GM21526 (cell line): ENCODE measurements at regions not wholly inside any gene's neighbourhood (a gene's known extent, or its start where the extent isn't known, plus 50 kb on each side); places are given as distances from the start of the nearest gene placed in this dataset.

Source experiments
- ATAC-seq: cut with Tn5 transposase; IDR thresholded peaks from one replicate; pipeline ENCODE4 v1.9.1; 2021; ENCODE audit warnings: moderate library complexity; ENCODE audit not compliant: unreplicated experiment, low FRiP score

DNA sequence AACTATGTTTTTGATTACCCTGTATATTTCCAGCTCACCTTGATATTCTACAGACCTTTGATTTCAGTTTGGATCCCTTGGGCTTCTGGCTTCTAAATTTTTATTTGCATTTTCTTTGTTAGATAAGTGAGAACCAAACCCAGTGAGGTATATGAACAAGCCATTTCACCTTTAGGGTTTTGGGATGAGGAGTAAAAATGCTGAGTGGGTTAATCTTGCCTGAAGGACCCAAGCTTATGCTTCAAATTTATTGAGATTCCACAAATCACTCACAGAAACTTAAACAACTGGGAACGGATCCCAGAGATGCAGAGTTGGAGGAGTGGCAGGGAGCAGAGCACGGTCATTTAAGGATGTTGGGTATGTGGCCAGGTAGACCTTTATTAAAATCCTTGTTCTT lies 263.3 kb upstream of the BMP2 start:
- ATAC-seq: no peak

DNA sequence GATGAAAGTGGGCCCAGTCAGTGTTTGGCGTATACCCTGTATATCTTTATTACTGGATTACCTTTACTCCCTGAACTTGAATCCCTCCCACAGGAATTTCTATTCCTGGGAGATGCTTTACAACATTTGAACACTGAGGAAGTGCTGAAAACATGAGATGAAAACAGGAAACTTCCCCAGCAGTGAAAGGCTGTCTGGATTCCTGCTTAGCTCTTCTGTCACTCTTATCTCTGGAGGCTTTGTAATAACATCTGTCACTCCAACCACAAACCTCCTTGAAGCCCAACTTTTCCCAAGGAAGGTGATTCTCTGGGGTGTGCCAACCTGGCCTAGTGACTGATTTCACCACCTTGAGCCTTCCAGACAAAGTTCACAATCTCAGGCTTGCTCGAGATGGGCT lies 264.5 kb upstream of the BMP2 start:
- no peak for ATAC-seq

DNA sequence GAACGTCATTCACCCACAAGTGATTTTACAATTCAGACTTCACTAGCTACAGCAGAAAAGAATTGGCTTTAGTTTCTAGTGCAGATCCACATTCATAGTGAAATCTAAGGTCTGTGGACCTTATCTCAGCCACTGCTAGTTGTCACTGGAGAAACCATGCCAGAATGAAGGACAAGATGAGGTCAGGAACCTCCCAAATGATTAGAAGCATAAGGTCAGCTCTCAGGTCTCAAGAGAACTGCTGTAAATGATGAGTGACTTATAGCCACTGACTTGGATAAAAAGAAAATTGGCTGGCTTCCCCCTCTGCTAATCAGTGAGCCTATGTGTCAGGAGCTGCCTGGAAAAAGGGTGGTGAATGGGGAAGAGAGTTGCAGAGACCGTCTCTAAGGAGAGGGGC lies 265.3 kb upstream of the BMP2 start:
- no peak for ATAC-seq

DNA sequence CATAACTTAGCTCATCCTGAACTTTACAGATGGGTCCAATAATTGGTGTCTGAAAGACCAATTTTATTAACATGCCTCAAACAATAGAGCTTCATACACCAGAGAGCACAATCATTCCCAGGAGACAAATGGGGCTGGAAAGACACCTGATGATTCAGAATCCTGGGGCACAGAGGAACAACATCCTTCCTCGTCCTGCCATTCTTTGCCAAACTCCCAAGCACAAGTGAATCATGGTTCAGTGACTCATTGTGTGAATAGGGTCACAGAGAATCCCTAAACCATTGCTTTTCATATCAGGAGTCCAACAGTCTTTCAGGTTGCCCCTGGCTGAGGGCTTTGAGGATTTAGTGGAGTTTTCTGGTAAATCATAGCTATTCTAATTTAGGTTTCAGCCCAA lies 266.4 kb upstream of the BMP2 start:
- ATAC-seq: no peak

DNA sequence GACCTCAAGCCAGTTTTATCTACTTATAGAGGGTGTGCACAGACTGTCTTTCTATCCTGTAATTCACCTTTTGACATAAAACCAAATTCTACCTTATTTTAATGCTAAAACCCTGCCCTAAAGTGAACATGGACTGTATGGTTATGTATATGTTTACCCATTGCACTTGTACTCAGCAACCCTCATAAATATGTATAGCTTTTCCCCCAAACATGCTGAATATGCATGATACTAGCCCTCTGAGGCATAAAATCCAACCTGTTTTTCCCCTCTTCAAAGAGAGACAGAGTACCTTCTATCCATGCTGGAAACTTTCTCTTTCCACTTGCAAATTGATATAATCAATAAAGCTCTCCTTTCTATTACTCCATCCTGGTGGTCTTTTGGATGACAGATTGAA lies 267.9 kb upstream of the BMP2 start:
- ATAC-seq: no peak

DNA sequence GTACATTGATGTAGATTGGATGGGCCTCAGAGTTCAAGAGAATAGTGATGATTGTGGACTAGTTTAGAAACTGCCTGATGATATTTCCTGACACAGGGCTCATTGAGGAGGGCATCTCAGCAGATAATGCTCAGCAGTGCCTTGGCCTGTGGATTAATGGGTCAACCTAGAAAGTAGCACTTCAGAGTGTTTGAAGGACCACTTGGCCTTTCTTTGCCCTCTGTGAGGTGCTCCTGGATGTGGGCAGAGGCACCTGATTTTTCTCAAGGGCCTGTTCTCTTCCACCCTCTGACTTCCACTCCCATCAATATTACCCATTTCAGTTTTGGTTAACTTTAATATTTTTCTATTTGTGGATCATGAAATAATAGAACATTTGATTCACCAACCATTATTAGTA lies 270.6 kb upstream of the BMP2 start:
- no peak for ATAC-seq

DNA sequence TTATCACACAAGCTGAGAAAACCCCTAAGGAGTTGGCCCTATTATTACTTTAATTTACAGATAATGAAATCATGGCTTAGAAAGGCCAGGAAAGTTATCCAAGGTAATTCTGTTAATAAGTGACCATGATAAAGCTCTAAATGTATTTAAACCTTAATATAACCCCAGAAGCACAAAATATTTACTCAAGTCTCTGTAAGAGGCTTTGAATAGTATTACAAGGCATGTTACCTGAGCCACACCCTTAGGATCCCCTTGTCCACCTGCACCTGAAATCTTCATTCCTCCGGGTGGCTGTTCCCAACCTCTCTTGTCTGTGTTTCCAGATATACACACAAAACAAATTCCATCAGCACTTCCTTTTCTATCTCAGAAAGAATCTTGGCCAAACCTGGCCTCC lies 271.6 kb upstream of the BMP2 start:
- ATAC-seq: no peak

DNA sequence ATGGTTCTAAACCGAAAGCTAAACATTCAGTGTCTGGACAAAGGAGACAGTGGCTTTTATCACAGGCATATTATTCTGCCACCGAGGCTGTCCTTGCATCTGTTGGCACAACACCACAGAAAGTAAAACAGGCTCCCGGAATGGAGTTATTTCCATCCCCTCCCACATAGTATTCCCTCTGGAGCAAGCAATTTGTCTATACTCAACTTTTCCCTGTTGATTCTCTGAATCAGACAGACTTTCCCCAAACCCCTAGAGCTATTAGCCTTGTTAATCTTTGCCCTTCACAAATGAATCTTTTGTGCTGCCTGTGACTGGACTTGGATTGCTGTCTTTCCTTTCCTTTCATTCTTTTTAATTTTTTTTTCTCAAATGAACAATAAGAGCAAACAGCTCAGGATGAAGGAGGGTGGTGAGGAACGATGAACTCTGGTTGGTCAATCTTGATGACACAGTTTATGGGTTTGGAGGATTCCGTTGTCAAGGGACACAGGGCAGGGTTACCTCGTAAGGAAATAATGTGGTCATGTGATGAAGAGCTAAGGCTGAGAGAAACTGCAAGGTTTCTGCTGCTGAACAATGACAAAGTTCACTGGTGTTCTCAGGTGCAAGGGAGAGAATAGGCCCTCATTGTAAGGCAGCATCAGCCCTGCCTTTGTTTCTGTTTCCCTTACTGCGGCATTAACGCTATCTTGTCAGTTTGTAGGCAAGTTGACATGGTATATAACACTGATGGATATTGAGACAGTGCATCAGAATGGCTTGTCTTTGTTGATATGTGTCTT lies 275.0 kb upstream of the BMP2 start:
- ATAC-seq: no peak

DNA sequence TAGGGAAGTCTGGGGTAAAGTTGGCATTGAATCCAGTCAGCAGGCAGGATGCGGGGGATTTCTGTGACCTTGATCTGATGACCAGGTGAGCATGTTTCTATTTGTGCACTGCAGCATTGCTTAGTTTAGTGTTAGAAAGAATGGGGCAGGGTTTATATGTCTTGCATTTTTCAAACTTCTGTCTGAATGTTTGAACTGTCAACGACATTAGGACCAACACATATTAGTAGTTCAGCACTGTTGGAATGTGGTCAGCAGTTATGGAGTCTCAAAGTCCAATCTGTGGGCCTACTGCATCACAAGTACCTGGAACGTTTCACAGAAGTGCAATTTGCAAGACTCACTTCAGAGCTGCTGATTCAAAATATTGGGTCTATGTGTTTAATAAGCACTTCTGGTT lies 276.6 kb upstream of the BMP2 start:
- no peak for ATAC-seq

DNA sequence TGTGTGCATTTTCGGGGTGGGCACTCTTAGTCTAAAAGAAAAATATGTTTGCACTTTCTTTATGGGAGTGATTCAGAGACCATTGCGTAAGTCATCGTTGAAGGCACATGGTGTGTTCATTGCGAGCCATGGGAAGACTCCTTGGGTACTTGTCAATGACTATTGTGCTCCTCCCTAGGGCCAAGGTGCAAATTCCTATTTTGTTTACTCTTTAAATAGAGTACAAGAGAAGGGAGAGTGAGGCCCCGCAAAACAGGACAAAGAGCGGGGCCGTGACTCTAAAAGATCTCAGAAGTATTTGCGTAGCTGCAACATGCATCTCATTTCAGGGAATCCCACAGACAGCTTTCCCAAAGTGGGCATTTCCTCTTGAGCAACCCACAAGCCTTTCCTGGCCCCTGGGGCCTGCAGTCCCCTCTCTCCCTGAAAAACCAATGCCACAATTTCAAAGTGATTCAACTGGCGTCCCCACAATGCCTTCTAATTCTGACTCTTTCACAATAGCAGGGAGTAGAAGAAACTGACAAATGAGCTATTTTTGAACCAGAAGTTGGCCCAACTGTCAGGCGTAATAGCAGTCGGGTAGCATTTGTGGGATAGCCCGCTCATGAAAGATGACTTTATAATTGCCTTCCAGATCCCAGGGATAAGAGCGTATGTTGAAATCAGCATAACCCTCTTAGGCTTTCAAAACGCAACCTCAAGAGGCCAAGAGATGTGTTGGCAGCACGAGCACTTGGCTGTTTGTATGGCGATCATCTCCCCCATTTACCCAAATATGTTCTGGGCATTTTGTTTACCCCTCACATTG lies 277.9 kb upstream of the BMP2 start:
- ATAC-seq: no peak

DNA sequence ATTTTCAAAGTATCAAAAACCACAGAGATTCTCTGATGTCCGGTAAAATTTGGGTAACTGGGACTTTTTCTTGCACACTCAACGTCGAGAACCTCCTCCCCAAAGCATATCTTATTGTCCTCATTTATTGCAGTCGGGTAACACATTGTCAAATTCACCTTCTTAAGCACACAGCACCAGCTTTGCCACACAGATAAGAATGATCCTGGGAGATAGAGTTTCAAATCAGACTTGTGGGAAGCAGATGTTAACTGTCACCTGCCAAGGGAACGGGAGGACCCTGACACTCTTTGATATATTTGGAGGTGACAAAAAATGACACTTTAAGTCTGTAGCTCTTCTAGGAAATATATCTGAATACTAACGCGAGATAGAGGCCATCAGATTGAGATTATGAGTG lies 282.1 kb upstream of the BMP2 start:
- no peak for ATAC-seq

DNA sequence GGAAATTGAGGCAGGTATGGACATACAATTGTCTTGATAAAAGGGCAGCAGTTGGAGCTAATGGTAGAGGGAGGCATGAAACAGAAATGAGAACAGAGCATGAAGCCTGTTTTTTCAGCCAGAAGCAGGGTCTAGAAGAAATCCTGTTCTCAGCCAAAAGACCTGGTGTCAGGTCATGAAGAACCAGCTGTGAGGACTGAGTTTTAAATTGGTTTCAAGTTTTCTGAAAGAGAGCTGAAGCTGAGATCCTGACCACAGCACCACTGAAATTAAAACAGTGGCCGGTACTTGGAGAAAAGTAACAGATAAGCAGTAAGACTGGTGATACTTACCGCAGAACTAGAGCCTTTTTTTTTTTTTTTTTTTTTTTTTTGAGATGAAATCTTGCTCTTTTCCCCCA lies 283.8 kb upstream of the BMP2 start:
- ATAC-seq: no peak

DNA sequence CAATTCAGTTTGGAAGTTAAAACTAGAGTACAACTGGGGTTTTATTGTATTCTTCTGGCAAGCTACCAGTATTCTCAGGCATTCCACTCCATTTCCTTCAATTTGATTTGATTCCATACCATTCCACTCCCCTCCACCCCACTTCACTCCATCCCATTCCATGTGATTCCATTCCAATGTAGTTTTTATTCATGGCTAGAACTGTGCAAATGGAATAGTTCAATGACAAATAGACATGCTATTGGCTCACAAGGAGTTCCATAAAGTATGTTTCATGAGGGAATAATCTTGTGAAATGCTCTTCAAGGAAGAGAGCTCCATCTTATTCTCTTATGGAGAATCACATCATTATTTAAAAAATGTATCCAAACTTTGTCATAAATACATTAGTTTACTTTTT lies 285.0 kb upstream of the BMP2 start:
- no peak for ATAC-seq

DNA sequence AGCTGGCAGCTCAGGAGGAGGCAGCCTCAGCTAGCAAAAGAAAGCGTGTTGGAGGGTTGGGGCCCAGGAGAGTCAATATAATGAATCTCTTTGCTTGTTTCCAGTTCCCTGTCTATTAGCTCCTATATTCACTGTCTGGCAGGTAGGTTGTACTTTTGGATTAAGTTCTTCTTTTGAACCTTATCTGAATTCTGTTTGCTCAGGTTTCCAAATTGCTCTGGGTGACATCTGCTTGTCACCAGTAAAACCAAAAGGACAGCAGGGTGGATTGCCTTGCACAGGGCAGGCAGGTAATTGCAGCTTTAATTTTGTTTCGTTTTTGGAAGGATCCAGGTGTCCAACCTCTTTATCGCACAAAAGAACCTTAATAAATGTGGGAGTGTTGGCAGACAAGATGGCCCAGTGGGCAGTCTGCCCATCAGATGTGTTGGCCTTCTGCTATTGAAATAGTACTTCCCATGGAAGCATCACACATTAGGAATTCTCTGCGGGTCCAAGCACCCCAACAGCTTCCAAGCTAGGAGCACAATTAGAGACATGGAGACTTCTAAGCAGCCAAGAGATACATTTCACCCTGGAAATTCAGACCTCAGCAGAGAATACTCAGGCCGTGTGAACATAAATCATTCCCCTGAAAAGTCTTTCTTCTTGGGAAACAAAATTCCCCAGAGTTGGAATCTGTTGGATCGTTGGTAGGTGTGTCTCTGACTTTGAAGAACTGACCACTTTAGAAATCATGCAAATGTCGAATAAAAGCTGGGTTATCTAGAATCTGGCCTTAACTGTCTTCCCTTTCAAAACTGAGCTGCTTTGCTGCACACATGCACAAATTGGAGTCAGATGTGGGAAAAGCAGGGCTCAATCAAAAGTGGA lies 286.9 kb upstream of the BMP2 start:
- no peak for ATAC-seq

DNA sequence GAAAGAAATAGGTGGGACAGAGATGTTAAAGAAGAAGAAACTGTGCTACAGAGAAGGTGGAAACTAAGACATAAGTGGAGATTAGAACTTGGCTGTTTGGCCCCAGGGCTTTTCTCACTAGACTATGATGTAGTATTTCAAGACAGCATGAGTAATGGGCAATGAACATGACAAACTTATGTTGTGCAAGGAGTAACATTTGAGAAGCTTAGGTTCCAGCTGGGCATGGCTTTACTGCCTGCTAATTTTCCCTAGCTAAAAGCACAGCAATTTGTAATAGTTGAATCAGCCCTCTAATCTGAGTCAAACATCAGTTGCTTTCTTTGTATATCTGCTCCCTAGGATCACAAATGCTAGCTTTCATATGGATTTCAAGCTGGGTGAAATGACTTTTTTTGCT lies 294.3 kb upstream of the BMP2 start:
- no peak for ATAC-seq

DNA sequence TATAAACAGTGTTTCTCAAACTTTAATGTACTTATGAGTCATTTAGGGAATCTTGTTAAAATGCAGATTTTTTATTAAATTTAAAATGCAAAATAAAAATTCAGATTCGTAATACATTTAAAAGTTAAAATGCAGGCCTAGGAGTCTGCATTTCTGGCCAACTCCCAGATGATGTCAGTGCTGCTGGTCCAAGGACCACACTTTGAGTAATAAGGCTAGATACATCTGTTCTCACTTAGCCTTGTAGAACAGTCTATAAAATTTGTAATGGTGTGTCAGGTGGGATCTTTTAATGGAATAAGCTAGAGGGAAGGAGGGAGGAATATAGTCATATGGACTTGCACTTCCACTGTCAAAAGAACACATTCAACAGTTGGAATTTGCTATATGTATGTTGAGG lies 295.6 kb upstream of the BMP2 start:
- ATAC-seq: no peak

DNA sequence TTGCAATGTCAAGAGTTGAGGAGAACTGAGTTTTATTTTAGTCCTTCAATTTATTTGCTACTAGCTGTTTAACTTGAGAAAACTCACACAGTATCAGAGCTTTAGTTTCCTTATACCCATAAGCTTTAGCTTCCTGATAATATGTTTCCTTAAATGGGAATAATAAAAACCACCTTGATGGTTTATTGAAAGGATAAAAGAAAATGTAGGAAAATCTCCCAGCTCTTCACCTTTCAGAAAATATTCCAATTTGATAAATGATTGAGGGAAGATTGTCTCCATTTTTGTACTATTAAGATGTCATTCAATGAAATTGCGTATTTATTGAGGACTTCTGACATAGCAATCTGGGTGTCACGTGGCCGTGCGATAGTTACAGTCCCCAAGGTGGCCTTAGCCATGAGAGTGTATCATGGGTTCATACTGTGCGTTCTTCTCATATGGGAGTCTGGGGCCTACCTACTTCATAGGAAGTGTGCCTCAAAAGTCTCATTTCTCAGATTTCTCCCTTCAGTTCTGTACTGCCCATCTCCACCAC lies 296.3 kb upstream of the BMP2 start:
- no peak for ATAC-seq

DNA sequence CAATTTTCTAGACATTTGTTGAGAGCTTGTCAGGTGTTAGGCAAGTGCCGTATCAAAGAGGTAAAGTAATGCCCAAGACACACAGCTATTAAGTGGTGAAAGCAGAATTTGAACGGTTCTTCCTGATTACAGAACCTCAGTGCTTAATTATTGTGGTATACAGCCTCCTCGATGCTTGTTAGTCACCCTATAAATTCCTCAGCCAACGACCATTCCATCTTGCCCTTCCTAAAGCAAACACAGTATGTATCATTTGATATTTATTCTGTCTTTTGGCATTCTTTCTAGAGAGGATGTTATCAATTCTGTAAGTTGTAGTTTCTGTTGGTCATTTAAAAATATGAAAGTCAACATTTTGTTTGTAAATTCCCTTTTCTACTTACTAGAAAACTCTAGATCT lies 297.8 kb upstream of the BMP2 start:
- ATAC-seq: no peak

DNA sequence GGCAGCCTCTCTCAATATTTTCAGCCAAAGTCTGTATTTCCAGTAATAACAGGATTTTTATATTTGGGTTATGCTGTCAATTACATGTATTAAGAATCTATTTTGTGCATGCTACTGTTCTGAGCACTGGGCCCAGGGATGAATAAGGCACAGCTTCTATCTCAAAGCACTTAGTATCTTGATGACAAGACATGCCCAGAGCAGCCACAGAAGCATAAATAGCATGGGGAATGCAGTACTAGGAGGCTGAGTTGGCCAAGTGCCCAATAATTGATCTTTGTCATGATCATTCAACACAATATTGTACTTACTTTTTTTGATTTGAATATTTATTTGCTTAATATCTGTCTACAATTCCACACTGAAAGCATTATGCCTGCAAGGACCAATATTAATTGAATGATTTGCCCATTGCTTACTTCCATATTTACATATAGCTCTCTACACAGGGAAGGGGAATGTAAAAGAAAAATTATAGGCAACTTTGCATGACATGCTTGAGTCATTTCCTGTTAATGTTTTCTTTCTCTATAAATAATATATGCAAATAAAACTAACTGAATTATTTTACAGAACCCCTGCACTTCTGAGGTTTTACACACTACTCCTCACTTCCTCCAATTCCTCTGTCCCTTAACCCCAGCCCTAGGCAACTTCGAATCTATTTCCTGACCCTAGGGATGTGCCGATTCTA lies 298.9 kb upstream of the BMP2 start:
- ATAC-seq: no peak

DNA sequence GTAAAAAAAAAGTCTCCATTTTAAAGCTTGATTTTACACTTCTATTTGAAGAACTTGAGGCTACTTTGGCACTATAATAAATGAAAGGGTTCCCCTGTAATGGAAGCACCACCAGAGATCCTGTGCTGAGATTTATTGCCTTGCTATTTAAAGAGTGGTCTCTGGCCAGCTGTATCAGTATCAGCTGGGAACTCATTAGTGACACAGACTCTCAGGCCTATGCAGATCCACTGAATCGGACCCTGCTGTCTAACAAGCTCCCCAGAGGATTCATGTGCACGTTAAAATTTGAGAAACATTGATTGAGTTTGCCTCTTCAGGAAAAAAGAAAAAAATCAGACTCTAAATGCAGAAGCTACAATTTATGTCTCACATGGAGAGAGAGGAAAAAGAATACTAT lies 299.9 kb upstream of the BMP2 start:
- no peak for ATAC-seq
